ENCODE measurements at regions not wholly inside any gene's neighbourhood (a gene's known extent, or its start where the extent isn't known, plus 50 kb on each side); places are given as distances from the start of the nearest gene placed in this dataset.

GRCh38 chr2:151070253-151070652, 191.4 kb downstream of the RBM43 start:
- H3K9ac ChIP-seq (ENCODE audit: low read length), result no peak overlapping the region
- Mint-ChIP-seq H3K36me3 (ENCODE audit: low read depth, unreplicated experiment) (no peaks in the 10 kb centered on the region), H3K4me3 (ENCODE audit: unreplicated experiment) (no peak overlapping the region), H3K4me1 (ENCODE audit: low read depth, unreplicated experiment) (no peaks in the 10 kb centered on the region), H3K27ac (ENCODE audit: unreplicated experiment) (no peak overlapping the region), H3K9me3 (ENCODE audit: unreplicated experiment) (peaks cover 3% of the 10 kb centered on the region), H3K27me3 (ENCODE audit: low read depth, unreplicated experiment) (no peaks in the 10 kb centered on the region)
- FAIRE-seq, result no peak
- H3K79me2 ChIP-seq (ENCODE audit: insufficient read depth, low read length), result no peaks in the 10 kb centered on the region
- no peak overlapping the region for H3K27ac ChIP-seq (ENCODE audit: low read depth, low read length)
- no peak overlapping the region for H3K4me2 ChIP-seq (ENCODE audit: low read length)
- H3K36me3 ChIP-seq (ENCODE audit: insufficient read depth, low read length), result no peaks in the 10 kb centered on the region
- no peaks in the 10 kb centered on the region for H3K27me3 ChIP-seq (ENCODE audit: insufficient read depth, low read length)
- H2AFZ ChIP-seq (ENCODE audit: low read depth, low read length), result no peak overlapping the region
- no peaks in the 10 kb centered on the region for H4K20me1 ChIP-seq (ENCODE audit: insufficient read depth, low read length)
- H3K4me1 ChIP-seq (ENCODE audit: insufficient read depth, low read length), result no peaks in the 10 kb centered on the region
- no peak overlapping the region for H3K4me3 ChIP-seq (ENCODE audit: insufficient read depth, low read depth, low read length)
- DNase-seq (ENCODE audit: low read depth), result no peak
- H3K9me3 ChIP-seq (ENCODE audit: insufficient read depth, low read depth, low read length), result no peaks in the 10 kb centered on the region
- TF ChIP-seq EZH2 (IDR thresholded peaks at IDR 0.05; ENCODE audit: insufficient read depth, low read length), result no peak

DNA sequence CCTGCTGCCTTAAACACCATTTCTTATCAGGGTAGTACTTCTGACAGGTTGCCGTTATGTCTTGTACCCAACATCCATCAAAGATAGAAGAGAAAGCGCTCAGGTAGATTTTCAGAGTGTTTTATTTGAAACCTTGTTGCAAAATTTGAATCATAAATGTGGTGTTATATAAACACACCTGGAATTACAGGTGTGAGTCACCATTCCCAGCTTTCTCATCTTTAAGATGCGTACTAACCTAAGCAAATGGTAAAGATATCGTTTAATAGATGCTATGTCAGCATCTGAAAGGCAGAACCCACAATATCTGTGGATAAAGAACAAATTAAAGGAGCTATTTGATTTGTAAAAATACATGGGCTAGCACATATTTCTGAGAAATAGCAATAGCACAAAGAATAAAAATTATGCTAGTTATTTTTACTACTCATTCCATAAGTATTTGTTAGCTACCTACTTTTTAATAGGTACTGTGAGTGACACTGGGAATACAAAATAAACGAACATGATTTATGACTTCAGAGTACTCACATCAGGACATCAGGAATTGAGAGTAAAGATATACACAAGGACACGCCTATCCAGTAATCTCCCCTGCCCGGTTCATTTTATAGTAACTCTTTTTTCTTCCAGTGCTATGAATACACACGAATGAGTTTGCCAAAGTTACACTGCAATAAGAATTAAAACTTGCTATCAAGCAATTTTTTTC, 193.8 kb downstream of the RBM43 start:
- TF ChIP-seq, protein P1, sequence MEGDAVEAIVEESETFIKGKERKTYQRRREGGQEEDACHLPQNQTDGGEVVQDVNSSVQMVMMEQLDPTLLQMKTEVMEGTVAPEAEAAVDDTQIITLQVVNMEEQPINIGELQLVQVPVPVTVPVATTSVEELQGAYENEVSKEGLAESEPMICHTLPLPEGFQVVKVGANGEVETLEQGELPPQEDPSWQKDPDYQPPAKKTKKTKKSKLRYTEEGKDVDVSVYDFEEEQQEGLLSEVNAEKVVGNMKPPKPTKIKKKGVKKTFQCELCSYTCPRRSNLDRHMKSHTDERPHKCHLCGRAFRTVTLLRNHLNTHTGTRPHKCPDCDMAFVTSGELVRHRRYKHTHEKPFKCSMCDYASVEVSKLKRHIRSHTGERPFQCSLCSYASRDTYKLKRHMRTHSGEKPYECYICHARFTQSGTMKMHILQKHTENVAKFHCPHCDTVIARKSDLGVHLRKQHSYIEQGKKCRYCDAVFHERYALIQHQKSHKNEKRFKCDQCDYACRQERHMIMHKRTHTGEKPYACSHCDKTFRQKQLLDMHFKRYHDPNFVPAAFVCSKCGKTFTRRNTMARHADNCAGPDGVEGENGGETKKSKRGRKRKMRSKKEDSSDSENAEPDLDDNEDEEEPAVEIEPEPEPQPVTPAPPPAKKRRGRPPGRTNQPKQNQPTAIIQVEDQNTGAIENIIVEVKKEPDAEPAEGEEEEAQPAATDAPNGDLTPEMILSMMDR (IDR thresholded peaks at IDR 0.05; ENCODE audit: insufficient read depth, low read depth, low read length), result no peak
- TF ChIP-seq EZH2 (IDR thresholded peaks at IDR 0.05; ENCODE audit: insufficient read depth, low read length), result no peak
- H3K4me1 ChIP-seq (ENCODE audit: insufficient read depth, low read length), result no peaks in the 10 kb centered on the region
- DNase-seq (ENCODE audit: low read depth) (no peak), FAIRE-seq (no peak)
- H3K27me3 ChIP-seq (ENCODE audit: insufficient read depth, low read length), result no peaks in the 10 kb centered on the region
- Mint-ChIP-seq H3K27ac (ENCODE audit: unreplicated experiment) (no peak overlapping the region), H3K9me3 (ENCODE audit: unreplicated experiment) (peaks cover 3% of the 10 kb centered on the region), H3K36me3 (ENCODE audit: low read depth, unreplicated experiment) (no peaks in the 10 kb centered on the region), H3K4me1 (ENCODE audit: low read depth, unreplicated experiment) (no peaks in the 10 kb centered on the region), H3K4me3 (ENCODE audit: unreplicated experiment) (no peak overlapping the region), H3K27me3 (ENCODE audit: low read depth, unreplicated experiment) (no peaks in the 10 kb centered on the region)
- no peaks in the 10 kb centered on the region for H3K79me2 ChIP-seq (ENCODE audit: insufficient read depth, low read length)
- H3K9me3 ChIP-seq (ENCODE audit: insufficient read depth, low read depth, low read length), result no peaks in the 10 kb centered on the region
- H3K27ac ChIP-seq (ENCODE audit: low read depth, low read length), result no peak overlapping the region
- H3K4me2 ChIP-seq (ENCODE audit: low read length), result no peak overlapping the region
- H4K20me1 ChIP-seq (ENCODE audit: insufficient read depth, low read length), result no peaks in the 10 kb centered on the region
- no peak overlapping the region for H3K9ac ChIP-seq (ENCODE audit: low read length)
- H3K4me3 ChIP-seq (ENCODE audit: insufficient read depth, low read depth, low read length), result no peak overlapping the region
- H2AFZ ChIP-seq (ENCODE audit: low read depth, low read length), result no peak overlapping the region
- H3K36me3 ChIP-seq (ENCODE audit: insufficient read depth, low read length), result no peaks in the 10 kb centered on the region

DNA sequence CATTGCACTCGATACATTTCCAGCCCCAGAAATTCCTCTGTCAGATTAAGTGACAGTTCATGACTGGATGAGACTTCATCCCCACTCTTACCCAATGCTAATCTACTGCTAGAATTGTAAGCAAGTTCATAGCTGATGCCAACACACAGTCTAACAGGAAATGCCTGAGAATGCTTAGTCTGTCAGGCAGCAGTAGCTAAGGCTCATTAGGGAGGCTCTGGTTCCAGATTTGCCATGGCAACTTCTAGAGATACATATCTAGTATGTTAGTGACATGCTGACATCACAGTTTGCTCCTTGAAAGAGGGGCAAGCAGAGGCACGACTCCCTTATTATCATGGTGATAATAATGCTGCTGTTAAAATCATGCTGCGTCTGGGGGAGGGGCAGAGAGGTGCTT, 198.4 kb downstream of the RBM43 start:
- Histone ChIP-seq H3K9ac (ENCODE audit: low read length) (no peak overlapping the region), H3K36me3 (ENCODE audit: insufficient read depth, low read length) (no peaks in the 10 kb centered on the region), H3K9me3 (ENCODE audit: insufficient read depth, low read depth, low read length) (no peaks in the 10 kb centered on the region), H3K79me2 (ENCODE audit: insufficient read depth, low read length) (no peaks in the 10 kb centered on the region), H3K27me3 (ENCODE audit: insufficient read depth, low read length) (no peaks in the 10 kb centered on the region), H4K20me1 (ENCODE audit: insufficient read depth, low read length) (no peaks in the 10 kb centered on the region), H3K27ac (ENCODE audit: low read depth, low read length) (no peak overlapping the region), H3K4me1 (ENCODE audit: insufficient read depth, low read length) (no peaks in the 10 kb centered on the region), H3K4me2 (ENCODE audit: low read length) (no peak overlapping the region), H2AFZ (ENCODE audit: low read depth, low read length) (no peak overlapping the region), H3K4me3 (ENCODE audit: insufficient read depth, low read depth, low read length) (no peak overlapping the region)
- Mint-ChIP-seq H3K4me1 (ENCODE audit: low read depth, unreplicated experiment) (no peaks in the 10 kb centered on the region), H3K4me3 (ENCODE audit: unreplicated experiment) (no peak overlapping the region), H3K36me3 (ENCODE audit: low read depth, unreplicated experiment) (no peaks in the 10 kb centered on the region), H3K9me3 (ENCODE audit: unreplicated experiment) (peaks cover 3% of the 10 kb centered on the region), H3K27ac (ENCODE audit: unreplicated experiment) (no peak overlapping the region), H3K27me3 (ENCODE audit: low read depth, unreplicated experiment) (no peaks in the 10 kb centered on the region)
- DNase-seq (ENCODE audit: low read depth), result peak; percentile 75
- peak; percentile 32 for FAIRE-seq
- TF ChIP-seq, protein P1 (IDR thresholded peaks at IDR 0.05; ENCODE audit: insufficient read depth, low read depth, low read length), result no peak
- TF ChIP-seq EZH2 (IDR thresholded peaks at IDR 0.05; ENCODE audit: insufficient read depth, low read length), result no peak

Data from astrocyte (in vitro differentiated cells and primary cell).